ENCODE measurements at regions not wholly inside any gene's neighbourhood (a gene's known extent, or its start where the extent isn't known, plus 50 kb on each side); places are given as distances from the start of the nearest gene placed in this dataset.

DNA sequence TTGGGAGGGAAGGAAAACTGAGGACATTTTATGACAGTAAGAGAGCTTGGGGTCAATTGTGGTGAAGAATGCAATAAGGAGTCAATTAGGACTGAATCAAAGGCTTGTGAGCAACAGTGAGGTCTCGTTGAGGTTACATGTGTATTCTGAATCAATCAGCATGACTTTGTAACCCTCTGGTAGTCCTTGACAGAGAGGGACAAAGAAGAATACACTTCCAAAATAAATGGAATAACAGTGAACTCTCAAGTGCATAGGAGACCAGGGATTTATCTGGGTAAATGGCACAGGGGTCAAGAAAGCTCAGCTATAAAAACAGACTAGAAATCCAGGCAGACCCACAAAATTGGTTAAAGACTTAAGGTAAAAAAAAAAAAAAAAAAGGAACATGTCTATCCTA is 85.1 kb upstream of the NAV3 start:
- no peaks in the 10 kb centered on the region for H3K36me3 ChIP-seq (ENCODE audit: control insufficient read depth, insufficient read depth, low read length)
- DNase-seq, result no peak
- 84% methylated on average over 1 of the region's 1 CpG; no CpG with 5 or more reads in 1 of the 2 experiments for WGBS, 2 experiments (ENCODE audit: insufficient coverage in 1 of 2, insufficient read length in 1 of 2)
- no peaks in the 10 kb centered on the region for H3K27me3 ChIP-seq (ENCODE audit: control insufficient read depth, insufficient read depth, low read length, poor library complexity, severe bottlenecking)
- Mint-ChIP-seq H3K36me3 (ENCODE audit: low read depth) (no peaks in the 10 kb centered on the region), H3K27ac (no peak overlapping the region), H3K27me3 (ENCODE audit: insufficient read depth) (no peaks in the 10 kb centered on the region), H3K4me1 (peaks cover 1% of the 10 kb centered on the region), H3K4me3 (no peak overlapping the region), H3K9me3 (no peaks in the 10 kb centered on the region)
- H3K27ac ChIP-seq (ENCODE audit: low read depth, low read length), result no peak overlapping the region
- no peak overlapping the region for H3K4me3 ChIP-seq (ENCODE audit: low read length)
- H3K9me3 ChIP-seq (ENCODE audit: control insufficient read depth, low read length), result no peaks in the 10 kb centered on the region
- H3K4me1 ChIP-seq (ENCODE audit: control insufficient read depth, insufficient read depth, low read length), result no peaks in the 10 kb centered on the region
- no peak overlapping the region for H3K9ac ChIP-seq (ENCODE audit: extremely low read depth, low read length, poor library complexity, severe bottlenecking)
- TF ChIP-seq, protein P1, sequence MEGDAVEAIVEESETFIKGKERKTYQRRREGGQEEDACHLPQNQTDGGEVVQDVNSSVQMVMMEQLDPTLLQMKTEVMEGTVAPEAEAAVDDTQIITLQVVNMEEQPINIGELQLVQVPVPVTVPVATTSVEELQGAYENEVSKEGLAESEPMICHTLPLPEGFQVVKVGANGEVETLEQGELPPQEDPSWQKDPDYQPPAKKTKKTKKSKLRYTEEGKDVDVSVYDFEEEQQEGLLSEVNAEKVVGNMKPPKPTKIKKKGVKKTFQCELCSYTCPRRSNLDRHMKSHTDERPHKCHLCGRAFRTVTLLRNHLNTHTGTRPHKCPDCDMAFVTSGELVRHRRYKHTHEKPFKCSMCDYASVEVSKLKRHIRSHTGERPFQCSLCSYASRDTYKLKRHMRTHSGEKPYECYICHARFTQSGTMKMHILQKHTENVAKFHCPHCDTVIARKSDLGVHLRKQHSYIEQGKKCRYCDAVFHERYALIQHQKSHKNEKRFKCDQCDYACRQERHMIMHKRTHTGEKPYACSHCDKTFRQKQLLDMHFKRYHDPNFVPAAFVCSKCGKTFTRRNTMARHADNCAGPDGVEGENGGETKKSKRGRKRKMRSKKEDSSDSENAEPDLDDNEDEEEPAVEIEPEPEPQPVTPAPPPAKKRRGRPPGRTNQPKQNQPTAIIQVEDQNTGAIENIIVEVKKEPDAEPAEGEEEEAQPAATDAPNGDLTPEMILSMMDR (conservative IDR thresholded peaks at IDR 0.05), result no peak

DNA sequence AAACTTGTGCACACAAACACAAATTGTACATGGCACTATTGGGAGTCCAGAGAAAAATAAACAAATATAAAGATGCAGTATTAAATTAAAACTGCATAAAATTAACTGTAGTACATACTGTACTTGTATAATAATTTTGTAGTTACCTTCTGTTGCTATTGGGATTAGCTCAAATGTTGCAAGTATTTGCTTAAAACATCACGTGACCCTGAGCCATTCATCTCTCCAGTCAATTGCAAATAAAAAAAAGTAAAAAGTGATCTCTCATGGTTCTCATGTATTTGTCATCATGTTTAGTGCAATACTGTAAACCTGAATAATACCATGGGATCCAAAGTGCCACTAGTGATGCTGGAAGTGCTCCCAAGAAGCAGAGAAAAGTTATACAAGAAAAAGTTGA is 88.1 kb upstream of the NAV3 start:
- Histone ChIP-seq H3K4me1 (ENCODE audit: control insufficient read depth, insufficient read depth, low read length) (no peaks in the 10 kb centered on the region), H3K4me3 (ENCODE audit: low read length) (no peak overlapping the region), H3K27ac (ENCODE audit: low read depth, low read length) (no peak overlapping the region), H3K36me3 (ENCODE audit: control insufficient read depth, insufficient read depth, low read length) (no peaks in the 10 kb centered on the region), H3K27me3 (ENCODE audit: control insufficient read depth, insufficient read depth, low read length, poor library complexity, severe bottlenecking) (no peaks in the 10 kb centered on the region), H3K9ac (ENCODE audit: extremely low read depth, low read length, poor library complexity, severe bottlenecking) (no peak overlapping the region), H3K9me3 (ENCODE audit: control insufficient read depth, low read length) (no peaks in the 10 kb centered on the region)
- H3K4me3 Mint-ChIP-seq, result no peak overlapping the region
- H3K9me3 Mint-ChIP-seq, result peaks cover 6% of the 10 kb centered on the region
- DNase-seq, result no peak
- TF ChIP-seq, protein P1 (conservative IDR thresholded peaks at IDR 0.05), result no peak
- no peak overlapping the region for H3K27ac Mint-ChIP-seq
- H3K4me1 Mint-ChIP-seq, result peaks cover 3% of the 10 kb centered on the region
- WGBS, 2 experiments (ENCODE audit: insufficient coverage in 1 of 2, insufficient read length in 1 of 2), result 92 to 100% methylated on average over 1 of the region's 1 CpG
- peaks cover 8% of the 10 kb centered on the region for H3K36me3 Mint-ChIP-seq (ENCODE audit: low read depth)
- H3K27me3 Mint-ChIP-seq (ENCODE audit: insufficient read depth), result no peaks in the 10 kb centered on the region

DNA sequence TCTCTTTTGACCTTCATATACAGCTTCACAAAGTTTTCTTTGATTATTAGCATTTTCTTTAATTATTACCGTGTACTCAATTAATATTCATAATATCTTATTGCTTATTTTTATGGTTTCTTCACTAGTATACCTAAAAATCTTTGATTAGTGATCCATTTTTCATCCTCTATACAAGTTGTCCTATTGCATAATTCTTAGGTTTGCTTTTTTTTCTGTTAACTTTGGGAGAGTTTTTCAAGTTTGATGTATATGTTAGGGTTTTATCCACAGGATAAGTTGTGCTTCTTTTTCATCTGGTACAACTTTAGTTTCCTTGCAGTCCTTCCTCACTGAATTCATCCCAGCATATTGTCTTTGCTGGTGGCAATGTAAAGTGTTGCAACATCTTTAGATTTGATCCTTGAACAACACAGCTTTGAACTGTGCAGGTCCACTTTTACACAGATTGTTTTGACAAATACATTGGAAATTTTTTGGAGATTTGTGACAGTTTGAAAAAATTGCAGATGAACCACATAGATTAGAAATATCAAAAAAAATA is 88.6 kb upstream of the NAV3 start:
- 100% methylated on average over 1 of the region's 1 CpG; no CpG with 5 or more reads in 1 of the 2 experiments for WGBS, 2 experiments (ENCODE audit: insufficient coverage in 1 of 2, insufficient read length in 1 of 2)
- no peaks in the 10 kb centered on the region for H3K36me3 ChIP-seq (ENCODE audit: control insufficient read depth, insufficient read depth, low read length)
- no peaks in the 10 kb centered on the region for H3K27me3 Mint-ChIP-seq (ENCODE audit: insufficient read depth)
- H3K36me3 Mint-ChIP-seq (ENCODE audit: low read depth), result peaks cover 12% of the 10 kb centered on the region
- no peak for DNase-seq
- H3K9me3 ChIP-seq (ENCODE audit: control insufficient read depth, low read length), result peaks cover 1% of the 10 kb centered on the region
- no peak overlapping the region for H3K27ac Mint-ChIP-seq
- no peaks in the 10 kb centered on the region for H3K27me3 ChIP-seq (ENCODE audit: control insufficient read depth, insufficient read depth, low read length, poor library complexity, severe bottlenecking)
- no peak overlapping the region for H3K4me3 ChIP-seq (ENCODE audit: low read length)
- peaks cover 3% of the 10 kb centered on the region for H3K4me1 Mint-ChIP-seq
- TF ChIP-seq, protein P1 (conservative IDR thresholded peaks at IDR 0.05), result no peak
- no peak overlapping the region for H3K9ac ChIP-seq (ENCODE audit: extremely low read depth, low read length, poor library complexity, severe bottlenecking)
- no peak overlapping the region for H3K4me3 Mint-ChIP-seq
- peaks cover 12% of the 10 kb centered on the region for H3K9me3 Mint-ChIP-seq
- no peaks in the 10 kb centered on the region for H3K4me1 ChIP-seq (ENCODE audit: control insufficient read depth, insufficient read depth, low read length)
- no peak overlapping the region for H3K27ac ChIP-seq (ENCODE audit: low read depth, low read length)
